AG20443 (cell line): ENCODE measurements at regions not wholly inside any gene's neighbourhood (a gene's known extent, or its start where the extent isn't known, plus 50 kb on each side); places are given as distances from the start of the nearest gene placed in this dataset.

ENCODE experiments used
- DNase-seq: peaks from one replicate; pipeline ENCODE4 v3.0.0; 2012; ENCODE audit warnings: low spot score, mixed read lengths

- no peak for DNase-seq
These were observed 113.3 kb upstream of the ATP2B1 start for GRCh38 chr12:89821896-89822295.

DNA sequence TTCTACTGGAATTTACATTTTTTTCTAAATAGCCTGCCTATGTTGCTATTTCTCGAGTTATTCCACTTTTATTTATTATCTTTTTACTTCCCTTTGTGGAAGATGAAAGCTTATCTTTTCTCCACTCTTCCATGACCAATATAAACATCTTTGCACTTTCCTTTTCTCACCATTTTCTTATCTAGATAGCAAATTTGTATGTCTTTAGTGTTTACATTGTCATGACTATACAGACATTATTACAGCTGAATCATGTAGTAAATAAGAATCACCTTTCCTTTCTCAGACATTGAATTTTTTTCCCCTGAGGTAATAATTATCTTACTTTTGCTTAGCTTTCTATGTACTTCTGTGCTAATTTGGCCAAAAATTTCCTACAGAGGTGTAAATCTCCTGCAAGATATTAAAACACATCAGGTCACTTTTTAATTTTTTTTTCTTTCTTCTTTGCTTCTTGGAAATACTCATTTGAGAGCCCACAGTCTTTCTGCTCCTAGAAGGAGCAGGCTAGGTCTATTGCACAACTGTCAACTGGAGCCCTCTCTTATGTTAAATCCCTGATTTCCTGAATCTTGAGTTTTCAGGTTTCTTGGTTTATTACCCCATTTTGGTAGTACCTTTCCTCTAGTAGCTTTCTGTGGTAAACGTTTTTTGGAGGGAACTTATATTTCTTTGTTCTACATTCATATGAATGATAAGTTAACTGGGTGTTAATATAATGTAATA is 109.0 kb upstream of the ATP2B1 start:
- DNase-seq, result no peak

- no peak for DNase-seq
These were observed 106.6 kb upstream of the ATP2B1 start for GRCh38 chr12:89815225-89815624.

- DNase-seq, result no peak
These were observed 94.8 kb upstream of the ATP2B1 start for GRCh38 chr12:89803412-89803811.

GRCh38 chr12:89801284-89801683 is 92.6 kb upstream of the ATP2B1 start:
- DNase-seq, result no peak

GRCh38 chr12:89800435-89800834 is 91.8 kb upstream of the ATP2B1 start:
- no peak for DNase-seq

GRCh38 chr12:89799316-89799715 is 90.7 kb upstream of the ATP2B1 start:
- DNase-seq, result no peak

- DNase-seq, result no peak
These were observed 88.8 kb upstream of the ATP2B1 start for GRCh38 chr12:89797436-89797835.

GRCh38 chr12:89796798-89797382 is 88.3 kb upstream of the ATP2B1 start:
- no peak for DNase-seq

DNA sequence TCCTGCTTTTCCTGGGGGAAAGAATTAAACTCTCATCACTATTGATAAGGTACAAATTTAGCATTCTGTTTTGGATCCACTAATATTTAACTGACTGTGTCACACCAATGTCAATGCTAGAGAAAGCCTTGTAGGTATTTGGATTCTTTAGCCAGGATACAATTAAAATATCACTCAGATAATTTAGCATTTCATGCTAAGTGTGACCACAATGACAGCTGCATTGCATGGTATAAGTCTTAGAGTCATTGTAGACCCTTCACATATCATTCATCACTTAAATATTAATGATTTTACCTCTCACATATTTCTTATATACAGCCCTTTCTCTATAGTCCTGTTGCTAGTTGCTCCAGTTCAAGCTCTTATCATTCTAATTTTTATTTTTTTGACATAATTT is 85.3 kb upstream of the ATP2B1 start:
- DNase-seq, result no peak

DNA sequence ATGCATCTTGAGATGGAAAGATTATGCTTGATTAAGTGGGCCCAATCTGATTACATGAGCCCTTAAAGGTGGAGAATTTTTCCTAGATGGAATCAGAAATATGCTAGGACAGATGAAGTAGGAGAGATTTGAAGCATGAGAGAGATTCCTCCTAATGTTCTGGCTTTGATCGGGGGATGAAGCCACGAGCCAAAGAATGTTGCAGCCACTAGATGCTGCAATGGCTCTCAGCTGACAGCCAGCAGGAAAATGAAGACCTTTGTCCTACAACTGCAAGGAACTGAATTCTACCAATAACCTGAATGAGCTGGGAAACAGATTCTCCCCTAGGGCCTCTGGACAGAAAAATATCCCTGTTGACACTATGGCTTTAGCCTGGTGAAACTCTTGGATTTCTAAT is 82.6 kb upstream of the ATP2B1 start:
- no peak for DNase-seq

GRCh38 chr12:89789862-89790261 is 81.2 kb upstream of the ATP2B1 start:
- peak; percentile 43 for DNase-seq

DNA sequence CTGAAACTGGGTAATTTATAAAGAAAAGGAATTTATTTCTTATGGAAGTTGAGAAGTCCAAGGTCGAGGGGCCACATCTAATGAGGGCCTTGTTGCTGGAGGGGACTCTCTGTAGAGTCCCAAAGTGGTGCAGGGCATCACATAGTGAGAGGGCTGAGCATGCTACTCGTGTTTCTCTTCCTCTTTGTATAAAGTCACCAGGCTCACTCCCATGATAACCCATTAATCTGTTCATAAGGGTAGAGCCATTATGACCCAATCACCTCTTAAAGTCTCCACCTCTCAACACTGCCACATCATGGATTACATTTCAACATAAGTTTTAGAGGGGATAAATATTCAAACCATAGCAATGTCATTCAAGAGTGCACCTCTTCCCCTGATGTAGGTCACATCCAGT is 79.1 kb upstream of the ATP2B1 start:
- no peak for DNase-seq

GRCh38 chr12:89786177-89786810 is 77.7 kb upstream of the ATP2B1 start:
- DNase-seq, result no peak

- DNase-seq, result peak; percentile 58
These were observed 74.9 kb upstream of the ATP2B1 start for GRCh38 chr12:89783359-89784060.

GRCh38 chr12:89782807-89783206 is 74.2 kb upstream of the ATP2B1 start:
- DNase-seq, result no peak

GRCh38 chr12:89781946-89782550 is 73.4 kb upstream of the ATP2B1 start:
- no peak for DNase-seq

- DNase-seq, result no peak
These were observed 72.5 kb upstream of the ATP2B1 start for GRCh38 chr12:89781156-89781555.

DNA sequence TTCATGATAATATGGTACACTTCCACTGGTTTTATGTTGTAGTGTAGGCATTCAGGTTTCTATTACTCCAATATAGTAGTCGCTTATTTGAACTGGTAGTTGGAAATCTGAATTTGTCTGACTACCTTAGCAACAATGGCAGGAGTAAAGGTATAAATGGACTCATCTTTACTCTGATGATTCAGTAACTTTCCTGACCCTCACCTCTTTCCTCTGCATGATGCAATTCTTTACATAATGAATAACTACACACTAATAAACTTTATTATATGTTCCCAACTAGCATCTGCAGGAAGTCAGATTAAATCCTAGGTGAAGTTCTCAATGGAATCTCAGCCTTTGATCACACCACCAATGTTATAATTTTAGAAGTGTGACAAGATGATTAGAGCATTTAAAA is 70.5 kb upstream of the ATP2B1 start:
- no peak for DNase-seq

- no peak for DNase-seq
These were observed 69.2 kb upstream of the ATP2B1 start for GRCh38 chr12:89777733-89778379.

GRCh38 chr12:89775986-89776365 is 67.3 kb upstream of the ATP2B1 start:
- DNase-seq, result no peak
